ENCODE measurements at regions not wholly inside any gene's neighbourhood (a gene's known extent, or its start where the extent isn't known, plus 50 kb on each side); places are given as distances from the start of the nearest gene placed in this dataset.

GRCh38 chr4:52265781-52266525 lies 214.8 kb downstream of the SPATA18 start:
- TF ChIP-seq SUZ12 (IDR thresholded peaks at IDR 0.05; ENCODE audit: extremely low read depth, insufficient read depth, insufficient read length) (no peak), ZNF274 (IDR thresholded peaks at IDR 0.05; ENCODE audit: low read depth, low read length) (no peak), YY1 (IDR thresholded peaks at IDR 0.05; ENCODE audit: insufficient read depth, insufficient read length) (no peak)
